Right renal cortex interstitium (tissue), 3 donors: ENCODE measurements at regions not wholly inside any gene's neighbourhood (a gene's known extent, or its start where the extent isn't known, plus 50 kb on each side); places are given as distances from the start of the nearest gene placed in this dataset.
"Not testable (repeated sequence)": the region's sequence is repeated elsewhere in the genome, so short reads cannot be mapped to it uniquely, and the experiment has no call there.

ENCODE experiments used
- DNase-seq, 3 donors: peaks; one replicate each; pipeline ENCODE4 v3.0.0-alpha.2; 2013; ENCODE audit warnings: low read depth in 3 of 3, low spot score in 2 of 3

GRCh38 chr3:5581743-5582142, 394.2 kb downstream of the EDEM1 start:
- DNase-seq, result no peak

- no peak for DNase-seq
Measured at GRCh38 chr3:5583920-5584319, 396.4 kb downstream of the EDEM1 start.

- no peak for DNase-seq
Measured at GRCh38 chr3:5585085-5585484, 397.6 kb downstream of the EDEM1 start.

GRCh38 chr3:5606884-5607472, 419.5 kb downstream of the EDEM1 start:
- DNase-seq, result no peak

GRCh38 chr3:5607581-5607980, 420.1 kb downstream of the EDEM1 start:
- DNase-seq, result no peak

DNA sequence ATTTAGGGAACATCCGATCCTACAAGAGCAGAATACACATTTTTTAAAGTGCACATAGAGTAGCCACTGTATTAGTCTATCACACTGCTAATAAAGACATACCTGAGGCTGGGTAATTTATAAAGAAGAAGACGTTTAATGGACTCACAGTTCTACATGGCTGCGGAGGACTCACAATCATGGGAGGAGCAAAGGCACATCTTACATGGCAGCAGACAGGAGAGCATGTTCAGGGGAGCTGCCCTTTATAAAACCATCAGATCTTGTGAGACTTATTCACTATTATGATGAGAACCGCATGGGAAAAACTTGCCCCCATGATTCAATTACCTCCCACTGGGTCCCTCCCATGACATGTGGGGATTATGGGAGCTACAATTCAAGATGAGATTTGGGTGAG, 421.5 kb downstream of the EDEM1 start:
- DNase-seq, result not testable (repeated sequence)

DNA sequence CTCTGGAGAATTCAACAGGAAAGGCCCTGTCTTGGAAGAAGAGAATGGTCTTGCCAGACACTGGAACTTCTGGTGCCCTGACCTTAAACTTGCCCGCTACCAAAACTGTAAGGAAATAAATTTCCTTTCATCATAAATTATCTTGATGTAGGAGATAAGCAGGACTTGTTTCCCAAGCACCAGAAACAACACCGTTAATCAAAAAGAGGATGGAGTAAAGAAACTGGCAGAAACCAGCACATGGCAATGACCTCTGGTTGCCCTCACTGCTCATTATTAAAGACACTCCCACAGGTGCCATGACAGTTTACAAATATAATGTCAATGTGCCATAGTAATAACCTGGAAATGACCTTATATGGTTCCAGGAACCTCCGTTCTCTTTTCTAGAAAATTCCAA, 426.1 kb downstream of the EDEM1 start:
- DNase-seq, result peak in 1 of 3 donors; percentile 25

- no peak for DNase-seq
Measured at GRCh38 chr3:5616873-5617272, 429.4 kb downstream of the EDEM1 start.

- no peak for DNase-seq
Measured at GRCh38 chr3:5618170-5618569, 430.7 kb downstream of the EDEM1 start.

DNA sequence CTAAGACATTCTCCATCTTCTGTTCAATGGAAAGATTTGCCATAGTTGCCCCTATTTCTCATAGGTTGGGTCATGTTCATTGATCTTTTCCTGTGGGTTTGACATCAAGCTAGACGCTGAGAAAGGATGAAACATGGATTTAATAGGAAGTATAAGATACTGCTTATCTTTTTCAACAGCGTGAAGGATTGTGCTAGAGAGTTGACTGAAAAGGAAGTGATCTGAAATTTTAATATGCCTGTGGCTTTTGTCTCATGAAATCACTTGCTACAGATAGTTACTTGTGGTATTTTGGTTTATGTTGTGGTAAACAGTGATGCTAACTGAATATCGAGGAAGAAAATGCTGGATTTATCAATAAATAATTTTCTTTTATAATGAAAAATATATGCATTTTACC, 442.9 kb downstream of the EDEM1 start:
- DNase-seq, result no peak

DNA sequence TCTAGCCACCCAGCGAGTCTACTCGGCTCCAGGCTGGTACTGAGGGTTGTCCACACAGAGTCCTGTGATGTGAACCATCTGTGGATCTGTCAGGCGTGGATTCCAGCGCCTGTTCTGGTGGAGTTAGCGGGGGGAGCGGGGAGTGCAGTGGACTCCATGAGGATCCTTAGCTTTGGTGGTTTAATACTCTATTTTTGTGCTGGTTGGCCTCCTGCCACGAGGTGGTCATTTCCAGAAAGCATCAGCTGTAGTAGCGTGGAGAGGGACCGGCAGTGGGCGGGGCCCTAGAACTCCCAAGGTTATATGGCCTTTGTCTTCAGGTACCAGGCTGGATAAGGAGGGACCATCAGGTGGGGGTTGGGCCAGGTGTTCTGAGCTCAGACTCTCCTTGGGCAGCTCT, 446.5 kb downstream of the EDEM1 start:
- no peak for DNase-seq

- no peak for DNase-seq
Measured at GRCh38 chr3:5634411-5634810, 446.9 kb downstream of the EDEM1 start.

DNA sequence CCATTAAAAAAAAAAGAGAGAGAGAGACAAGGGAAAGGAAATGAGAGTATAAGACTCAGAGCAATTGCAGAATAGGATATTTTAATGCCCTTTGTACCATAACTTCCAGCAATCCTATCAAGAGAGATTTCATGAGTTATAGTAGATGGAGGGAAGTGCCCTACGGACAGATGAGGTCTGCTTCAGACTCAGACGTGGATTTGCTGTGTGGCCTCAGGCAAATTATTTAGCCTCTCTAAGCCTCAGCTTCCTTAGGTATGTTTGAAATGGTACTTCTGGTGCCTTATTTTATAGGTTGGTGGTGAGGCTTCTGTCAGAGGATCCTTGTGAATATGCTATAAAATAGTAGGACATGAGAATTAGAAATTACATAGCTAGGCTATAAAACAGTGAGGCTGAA, 448.2 kb downstream of the EDEM1 start:
- DNase-seq, result no peak

DNA sequence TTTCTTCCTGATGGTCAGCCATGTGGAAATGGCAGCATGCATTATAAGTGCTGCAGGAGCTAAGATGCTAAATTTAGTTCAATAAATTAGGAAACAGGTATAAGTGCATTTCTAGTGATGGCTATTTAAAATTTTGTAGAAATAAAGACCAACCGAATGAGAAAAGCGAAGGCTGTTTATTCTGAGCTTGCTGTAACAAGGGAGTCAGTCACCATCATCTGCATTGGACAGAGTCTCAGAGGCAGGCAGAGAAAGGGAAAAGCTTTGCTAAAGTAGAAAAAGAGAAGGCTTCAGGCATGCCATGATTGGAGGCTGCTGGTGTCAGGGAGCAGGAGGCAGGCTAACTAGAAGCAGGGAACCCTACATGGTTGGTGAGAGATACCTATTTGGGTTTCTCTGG, 451.0 kb downstream of the EDEM1 start:
- no peak for DNase-seq

- no peak for DNase-seq
Measured at GRCh38 chr3:5644773-5645670, 457.5 kb downstream of the EDEM1 start.

GRCh38 chr3:5645692-5646410, 458.3 kb downstream of the EDEM1 start:
- peak in 1 of 3 donors; percentile 16 for DNase-seq

GRCh38 chr3:5650303-5650702, 462.8 kb downstream of the EDEM1 start:
- no peak for DNase-seq

- DNase-seq, result no peak
Measured at GRCh38 chr3:5651351-5651750, 463.8 kb downstream of the EDEM1 start.

- DNase-seq, result no peak
Measured at GRCh38 chr3:5653426-5654143, 466.1 kb downstream of the EDEM1 start.

GRCh38 chr3:5657106-5657505, 469.6 kb downstream of the EDEM1 start:
- DNase-seq, result no peak

DNA sequence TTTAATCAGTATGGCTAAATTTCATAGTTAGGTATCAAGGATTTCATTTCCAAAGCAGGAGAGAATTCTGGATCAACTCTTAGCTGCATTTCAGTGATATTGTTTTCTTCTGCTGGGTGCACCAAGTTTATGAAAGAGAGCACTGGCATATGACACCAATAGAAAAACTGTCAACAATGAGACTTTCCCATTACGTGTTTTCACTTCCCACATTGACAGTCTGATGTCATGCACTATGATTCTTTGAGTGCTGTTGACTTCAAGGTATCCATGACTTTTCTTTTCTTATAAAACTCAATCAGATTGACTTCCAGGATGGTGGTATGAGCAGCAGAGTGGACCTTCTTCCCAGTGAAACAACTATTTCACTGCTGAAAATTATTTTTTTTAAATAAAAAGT, 476.1 kb downstream of the EDEM1 start:
- no peak for DNase-seq
